Inferior parietal cortex (tissue), 1 donor: ENCODE measurements at regions not wholly inside any gene's neighbourhood (a gene's known extent, or its start where the extent isn't known, plus 50 kb on each side); places are given as distances from the start of the nearest gene placed in this dataset.
"Not testable (repeated sequence)": the region's sequence is repeated elsewhere in the genome, so short reads cannot be mapped to it uniquely, and the experiment has no call there.

Experiments used
- DNase-seq: peaks from one replicate; pipeline ENCODE4 v3.0.0-alpha.2; 2016; ENCODE audit errors: extremely low spot score

DNA sequence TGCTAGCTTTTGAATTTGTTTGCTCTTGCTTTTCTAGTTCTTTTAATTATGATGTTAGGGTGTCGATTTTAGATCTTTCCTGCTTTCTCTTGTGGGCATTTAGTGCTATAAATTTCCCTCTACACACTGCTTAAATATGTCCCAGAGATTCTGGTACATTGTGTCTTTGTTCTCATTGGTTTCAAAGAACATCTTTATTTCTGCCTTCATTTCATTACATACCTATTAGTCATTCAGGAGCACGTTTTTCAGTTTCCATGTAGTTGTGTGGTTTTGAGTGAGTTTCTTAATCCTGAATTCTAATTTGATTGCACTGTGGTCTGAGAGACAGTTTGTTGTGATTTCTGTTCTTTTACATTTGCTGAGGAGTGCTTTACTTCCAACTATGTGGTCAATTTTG lies 51.2 kb upstream of the MB21D2 start:
- DNase-seq: not testable (repeated sequence)

DNA sequence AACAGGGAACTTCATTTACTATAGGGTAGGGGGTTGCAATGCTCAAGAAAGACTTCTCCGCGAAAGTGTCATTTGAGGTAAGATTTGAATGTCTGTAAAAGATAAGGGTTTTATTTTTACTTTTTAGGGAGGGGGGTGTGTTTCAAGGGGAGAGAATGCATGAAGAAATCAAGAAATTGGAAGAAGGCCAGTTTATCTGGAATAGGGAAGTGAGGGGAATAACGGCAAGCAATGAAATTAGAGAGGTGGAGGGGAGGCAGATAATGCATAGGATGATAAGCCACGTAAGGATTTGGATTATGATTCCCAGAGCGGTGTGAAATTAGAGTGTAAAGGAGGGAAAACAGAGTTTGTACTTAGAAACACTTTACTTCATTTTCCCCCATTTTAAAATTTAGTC lies 63.0 kb upstream of the MB21D2 start:
- DNase-seq: no peak

DNA sequence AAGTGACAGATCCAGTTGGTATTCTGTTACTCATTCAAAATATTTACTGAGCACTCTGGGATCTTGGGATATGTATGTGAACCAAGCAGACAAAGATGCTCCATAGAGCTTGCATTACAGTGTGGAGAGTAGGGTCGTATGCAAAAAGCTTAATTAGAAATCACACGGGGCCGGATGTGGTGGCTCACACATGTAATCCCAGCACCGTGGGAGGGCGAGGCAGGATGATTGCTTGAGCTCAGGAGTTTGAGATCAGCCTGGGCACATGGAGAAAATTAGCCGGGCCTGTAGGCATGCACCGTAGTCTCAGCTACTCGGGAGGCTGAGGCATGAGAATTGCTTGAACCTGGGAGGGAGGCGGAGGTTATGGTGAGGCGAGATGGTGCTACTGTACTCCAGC lies 68.7 kb upstream of the MB21D2 start:
- no peak for DNase-seq

DNA sequence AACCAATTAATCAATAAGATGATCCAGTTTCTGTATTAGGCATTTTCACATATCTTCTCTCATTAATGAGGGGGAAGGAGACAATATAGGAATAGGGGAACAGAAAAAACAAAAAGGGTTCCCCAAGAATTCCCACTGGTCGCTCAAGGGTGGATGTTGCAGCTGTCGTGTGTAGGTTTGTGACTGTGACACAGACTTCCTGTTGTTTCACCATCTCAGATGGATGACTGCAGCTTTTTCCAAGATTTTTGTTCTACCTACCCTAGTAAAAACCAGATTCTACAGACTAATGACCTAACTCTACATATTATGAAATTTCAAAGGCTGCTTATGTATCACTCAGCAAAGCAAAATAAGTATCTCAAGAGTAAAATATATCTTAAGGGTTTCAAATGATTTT lies 73.7 kb upstream of the MB21D2 start:
- DNase-seq: no peak

DNA sequence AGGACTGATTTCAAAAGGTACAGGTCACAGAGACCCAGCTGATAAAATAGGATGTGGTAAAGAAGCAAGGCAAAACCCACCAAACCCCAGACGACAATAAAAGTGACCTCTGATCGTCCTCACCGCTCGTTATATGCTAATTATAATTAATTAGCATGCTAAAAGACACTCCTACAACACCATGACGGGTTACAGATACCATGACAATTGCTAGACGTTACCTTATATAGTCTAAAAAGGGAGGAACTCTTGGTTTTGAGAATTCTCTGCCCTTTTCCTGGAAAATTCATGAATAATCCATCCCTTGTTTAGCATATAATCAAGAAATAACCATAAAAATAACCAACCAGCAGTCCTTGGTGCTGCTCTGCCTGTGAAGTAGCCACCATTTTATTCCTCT lies 74.7 kb upstream of the MB21D2 start:
- no peak for DNase-seq

DNA sequence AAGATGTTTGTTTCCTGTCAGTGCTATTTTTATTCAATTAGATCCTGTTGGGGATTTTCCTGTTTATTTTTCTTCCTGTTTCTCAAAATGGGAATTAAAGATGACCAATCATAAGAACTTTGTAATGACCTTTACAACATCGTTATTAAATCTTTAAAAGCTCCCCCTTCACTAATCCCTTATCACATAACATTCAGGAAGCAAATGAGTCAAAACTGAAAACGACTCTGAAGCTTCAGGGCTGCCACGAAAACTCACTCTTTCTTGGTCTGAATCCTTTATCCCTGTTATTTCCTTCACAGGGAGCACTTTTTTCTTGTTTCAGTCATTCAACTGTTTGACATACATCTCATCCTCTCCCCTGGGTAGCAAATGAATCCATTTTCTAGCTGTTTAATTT lies 75.8 kb upstream of the MB21D2 start:
- no peak for DNase-seq

DNA sequence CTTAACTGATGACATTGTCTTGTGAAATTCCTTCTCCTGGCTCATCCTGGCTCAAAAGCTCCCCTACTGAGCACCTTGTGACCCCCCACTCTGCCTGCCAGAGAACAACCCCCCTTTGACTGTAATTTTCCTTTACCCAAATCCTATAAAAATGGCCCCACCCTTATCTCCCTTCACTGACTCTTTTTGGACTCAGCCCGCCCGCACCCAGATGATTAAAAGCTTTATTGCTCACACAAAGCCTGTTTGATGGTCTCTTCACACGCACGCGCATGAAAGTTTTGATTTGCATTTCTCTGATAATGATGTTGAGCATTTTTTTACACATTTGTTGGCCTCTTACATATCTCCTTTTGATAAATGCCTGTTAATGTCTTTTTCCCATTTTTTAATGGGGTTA lies 83.5 kb upstream of the MB21D2 start:
- DNase-seq: not testable (repeated sequence)

DNA sequence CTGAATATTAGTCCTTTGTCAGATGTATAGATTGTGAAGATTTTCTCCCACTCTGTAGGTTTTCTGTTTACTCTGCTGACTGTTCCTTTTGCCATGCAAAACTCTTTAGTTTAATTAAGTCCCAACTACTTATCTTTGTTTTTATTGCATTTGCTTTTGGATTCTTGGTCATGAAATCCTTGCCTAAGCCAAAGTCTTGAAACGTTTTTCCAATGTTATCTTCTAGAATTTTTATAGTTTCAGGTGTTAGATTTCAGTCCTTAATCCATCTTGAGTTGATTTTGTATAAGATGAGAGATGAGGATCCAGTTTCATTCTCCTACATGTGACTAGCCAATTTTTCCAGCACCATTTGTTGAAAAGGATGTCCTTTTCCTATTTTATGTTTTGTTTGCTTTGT lies 86.0 kb upstream of the MB21D2 start:
- DNase-seq: not testable (repeated sequence)

DNA sequence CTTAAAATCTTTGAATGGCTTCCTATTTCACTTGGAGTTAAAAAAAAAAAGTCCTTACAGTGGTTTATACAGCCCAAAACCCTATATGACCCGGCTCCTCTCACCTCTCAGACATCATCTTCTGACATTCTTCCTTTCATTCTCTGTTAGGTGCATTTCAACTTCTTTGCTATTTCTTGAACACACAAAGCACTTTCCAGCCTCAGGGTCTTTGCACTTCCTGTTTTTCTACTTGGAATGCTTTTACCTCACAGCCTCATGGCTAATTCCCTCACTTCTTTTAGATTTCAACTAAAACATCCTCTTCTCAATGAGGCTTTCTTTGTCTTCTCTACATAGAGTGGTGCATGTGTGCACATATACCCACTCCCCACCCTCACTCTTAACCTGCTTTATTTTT lies 91.0 kb upstream of the MB21D2 start:
- no peak for DNase-seq

DNA sequence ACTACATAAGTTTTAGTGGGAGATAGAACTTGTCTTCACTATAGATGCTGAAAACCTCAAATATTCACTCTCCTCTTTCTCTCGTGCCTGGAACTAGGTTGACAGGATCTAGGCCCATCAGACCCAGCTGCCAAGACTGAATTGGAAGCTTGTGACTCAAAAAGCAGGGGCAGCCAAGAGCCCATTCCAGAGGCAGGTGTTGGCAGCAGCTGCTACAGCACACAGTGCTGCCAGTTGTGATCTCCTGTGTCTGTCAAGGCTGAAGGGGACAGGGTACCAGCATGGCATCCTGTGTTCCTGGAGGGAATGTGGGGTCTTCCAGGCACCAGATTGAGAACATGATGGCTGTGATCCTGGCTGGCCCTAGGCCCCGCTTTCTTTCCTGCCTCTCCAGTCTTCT lies 92.5 kb upstream of the MB21D2 start:
- no peak for DNase-seq

DNA sequence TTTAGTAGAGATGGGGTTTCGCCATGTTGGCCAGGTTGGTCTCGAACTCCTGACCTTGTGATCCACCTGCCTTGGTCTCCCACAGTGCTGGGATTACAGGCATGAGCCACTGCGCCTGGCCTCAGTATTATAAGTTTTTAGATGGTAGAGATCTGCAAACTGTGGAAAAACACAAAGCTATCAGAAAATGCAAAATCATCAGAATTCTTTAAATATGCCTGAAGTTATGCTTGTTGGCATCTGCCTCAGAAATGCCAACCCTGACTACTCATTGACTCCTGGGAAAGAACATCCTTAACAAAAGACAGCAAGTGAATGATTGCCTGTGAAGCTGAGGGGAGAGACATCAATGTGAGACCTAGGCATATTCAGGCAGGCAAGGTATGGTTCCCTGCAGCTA lies 94.3 kb upstream of the MB21D2 start:
- no peak for DNase-seq

DNA sequence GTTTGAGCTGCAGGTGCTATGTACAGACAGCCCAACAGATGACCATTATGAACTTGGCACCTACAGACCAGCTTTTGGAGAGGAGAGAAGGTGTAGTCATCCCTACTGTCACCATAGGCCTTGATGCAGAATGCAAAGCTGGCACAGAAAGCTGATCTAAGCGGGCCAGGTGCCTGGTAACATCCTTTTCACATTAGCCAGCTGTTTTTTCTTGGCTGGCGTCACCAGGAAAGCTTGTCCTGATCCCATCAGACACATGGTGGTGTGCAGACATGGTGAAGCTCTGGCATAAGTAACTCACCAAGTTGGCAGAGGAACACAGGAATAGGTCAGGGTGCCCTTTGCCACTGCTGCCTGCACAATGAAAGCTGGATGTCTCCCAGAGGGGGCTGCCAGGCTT lies 97.2 kb upstream of the MB21D2 start:
- no peak for DNase-seq

DNA sequence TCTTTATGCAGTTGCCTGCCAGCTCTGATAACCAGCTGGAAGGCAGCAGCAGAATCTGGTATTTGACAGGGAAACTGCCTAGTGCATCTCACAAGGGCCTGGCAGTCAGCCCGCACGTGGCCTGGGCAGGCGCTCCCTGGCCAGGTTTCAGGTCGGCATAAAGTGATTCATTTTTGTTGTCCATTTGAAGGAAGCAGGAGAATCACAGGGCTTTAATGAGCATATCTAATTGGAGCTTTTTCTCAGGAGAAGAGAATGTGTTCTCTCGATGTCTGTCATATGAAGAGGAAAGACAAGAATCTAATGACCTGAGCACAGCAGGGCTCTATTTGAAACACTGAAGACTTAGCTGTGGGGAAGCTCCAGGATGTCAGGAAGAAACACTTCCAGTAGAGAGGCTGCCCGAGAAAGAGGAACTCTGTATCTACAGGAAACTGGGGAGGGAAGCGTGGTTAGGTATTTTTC lies 98.8 kb upstream of the MB21D2 start:
- DNase-seq: no peak

DNA sequence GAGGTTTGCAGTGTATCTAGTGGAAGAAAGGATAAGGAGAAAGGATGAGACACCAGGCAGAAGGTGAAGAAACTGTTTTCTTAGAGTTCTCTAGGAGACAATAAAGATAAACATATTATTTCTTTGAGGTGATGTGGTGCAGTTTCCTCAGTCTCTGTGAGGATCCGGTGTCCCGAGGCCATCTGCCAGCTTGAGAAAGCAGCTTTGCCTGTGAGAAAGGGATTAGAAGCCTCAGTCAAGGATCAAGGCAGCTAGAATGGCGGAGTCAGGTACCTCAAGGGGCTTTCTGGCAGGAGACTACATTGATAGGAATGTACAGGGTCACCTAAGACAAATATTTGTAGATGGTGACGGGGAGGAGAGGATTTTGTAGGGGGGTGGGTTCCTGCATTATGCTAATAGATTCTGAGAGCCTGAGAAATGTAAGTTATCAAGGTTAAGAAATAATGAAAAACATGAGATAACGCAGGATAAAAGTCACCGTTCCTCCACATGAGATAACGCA lies 103.9 kb upstream of the MB21D2 start:
- no peak for DNase-seq

DNA sequence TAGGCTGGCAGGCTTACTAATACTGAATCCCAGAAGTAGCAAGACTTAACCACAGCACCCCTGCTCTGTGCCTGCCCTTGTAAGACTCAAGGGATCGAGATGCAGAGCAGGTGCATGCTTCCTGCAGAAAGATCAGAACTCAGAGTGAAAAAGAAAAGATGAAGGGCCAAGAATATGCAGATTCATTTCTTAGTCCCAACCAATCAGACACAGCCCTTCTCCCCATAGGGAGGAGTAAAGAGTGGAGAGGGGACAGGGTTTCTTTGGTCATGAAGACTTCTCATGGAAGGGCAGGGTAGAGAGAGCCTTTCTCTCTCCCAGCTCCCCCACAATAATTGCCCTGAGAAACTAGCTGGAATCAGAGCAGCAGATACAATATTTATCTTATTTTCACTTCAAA lies 105.6 kb upstream of the MB21D2 start:
- no peak for DNase-seq

DNA sequence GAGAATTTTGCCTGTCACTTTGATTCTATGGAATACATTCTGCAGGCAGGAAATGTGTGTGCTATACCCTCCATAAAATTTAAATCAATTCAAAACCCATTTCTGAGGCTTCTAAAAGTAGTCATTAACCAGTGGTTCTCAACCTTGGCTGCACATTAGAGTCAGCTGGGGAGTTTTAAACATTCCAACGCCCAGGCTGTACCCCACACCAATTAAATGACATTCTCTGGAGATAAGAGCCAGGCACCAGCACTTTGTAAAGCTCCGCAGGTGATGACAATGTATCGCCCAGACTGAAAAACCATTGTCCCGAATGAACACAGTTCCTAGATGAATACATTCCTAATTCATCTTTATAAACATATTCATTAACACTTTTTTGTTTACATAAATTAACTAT lies 110.6 kb upstream of the MB21D2 start:
- no peak for DNase-seq

DNA sequence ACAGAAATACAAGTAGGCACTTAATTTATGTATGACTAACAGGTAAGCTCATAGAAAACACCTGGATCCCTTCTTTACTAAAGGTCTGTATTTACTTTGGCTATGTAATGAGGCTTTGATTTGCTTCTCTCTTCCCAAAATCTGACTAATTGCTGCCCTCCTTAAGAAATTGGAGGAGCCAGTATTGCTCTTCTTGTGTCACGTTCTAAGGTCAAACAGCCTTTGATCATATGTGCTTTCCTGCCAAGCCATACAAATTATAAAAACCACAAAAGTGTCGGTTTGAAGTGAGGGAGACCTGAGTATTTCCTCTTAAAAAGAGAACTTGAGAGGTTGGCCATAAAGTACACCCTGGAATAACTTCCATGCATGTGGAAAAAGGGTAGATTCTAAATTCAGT lies 112.1 kb upstream of the MB21D2 start:
- DNase-seq: no peak

DNA sequence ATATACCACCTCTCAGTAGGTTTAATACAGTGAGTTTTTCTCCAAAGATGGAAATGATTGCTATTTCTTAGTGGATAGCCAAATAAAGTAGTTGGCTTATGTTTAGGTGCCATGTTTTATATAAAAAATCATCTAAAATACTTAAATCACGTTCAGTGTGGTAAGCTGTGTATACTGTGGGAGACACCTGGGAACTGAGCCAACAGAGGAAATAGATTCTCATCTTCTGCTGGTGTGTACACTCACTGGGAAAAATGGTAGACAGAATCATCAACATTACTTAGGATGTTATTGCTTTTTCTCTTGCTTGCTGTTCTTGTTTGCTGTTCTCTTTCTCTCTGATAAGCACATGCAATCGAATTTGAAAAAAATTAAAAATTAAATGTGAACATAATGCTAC lies 112.6 kb upstream of the MB21D2 start:
- DNase-seq: no peak

DNA sequence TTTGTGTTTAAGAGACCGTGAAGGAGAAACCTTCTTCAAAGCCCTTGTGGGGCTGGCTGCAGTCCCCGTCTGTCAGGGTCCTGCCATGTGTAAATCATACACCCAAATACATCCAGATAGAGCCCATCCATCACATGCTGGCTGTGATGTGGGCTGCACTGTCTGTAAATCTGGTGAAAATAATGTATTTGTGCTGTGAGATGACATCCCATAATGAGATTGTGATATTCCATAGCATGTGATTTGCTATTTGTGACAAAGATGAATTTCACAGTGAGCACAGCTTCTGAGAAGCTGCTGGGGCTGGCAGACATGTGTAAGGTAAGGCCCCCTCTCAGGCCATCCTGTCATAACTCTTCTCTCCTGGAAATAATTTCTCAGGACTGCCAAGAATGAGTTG lies 114.3 kb upstream of the MB21D2 start:
- DNase-seq: no peak

DNA sequence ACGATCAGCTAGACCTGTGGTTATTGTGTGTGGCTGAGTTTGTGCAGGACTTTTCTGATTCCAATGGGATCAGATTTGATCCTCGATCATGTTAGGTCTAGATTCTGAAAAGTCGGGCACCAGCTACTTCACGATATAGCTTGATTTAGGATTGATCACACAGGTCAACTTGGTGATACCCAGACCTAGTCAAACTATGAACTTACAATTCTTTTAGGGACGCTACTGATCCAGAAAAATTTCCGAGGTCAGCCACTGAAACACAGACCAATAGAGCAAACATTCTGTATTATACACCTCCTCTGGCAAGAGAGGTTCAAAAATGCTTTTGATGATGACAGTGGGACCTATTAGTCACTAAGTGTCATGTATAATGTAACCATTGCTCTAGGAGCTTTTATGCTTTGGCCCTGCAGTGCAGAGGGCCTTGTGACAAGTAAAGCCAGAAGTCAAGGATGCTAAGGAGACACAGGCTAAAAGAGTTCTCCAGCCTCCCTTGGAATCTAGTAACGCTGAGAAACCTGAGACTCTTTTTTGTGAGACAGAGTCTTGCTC lies 115.6 kb upstream of the MB21D2 start:
- DNase-seq: no peak

DNA sequence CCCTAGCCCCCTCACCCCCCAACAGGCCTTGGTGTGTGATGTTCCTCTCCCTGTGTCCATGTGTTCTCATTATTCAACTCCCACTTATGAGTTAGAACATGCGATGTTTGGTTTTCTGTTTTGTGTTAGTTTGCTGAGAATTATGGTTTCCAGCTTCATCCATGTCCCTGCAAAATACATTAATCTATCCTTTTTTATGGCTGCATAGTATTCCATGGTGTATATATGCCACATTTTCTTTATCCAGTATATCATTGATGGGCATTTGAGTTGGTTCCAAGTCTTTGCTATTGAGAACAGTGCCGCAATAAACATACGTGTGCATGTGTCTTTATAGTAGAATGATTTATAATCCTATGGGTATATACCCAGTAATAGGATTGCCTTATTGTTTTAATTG lies 120.2 kb upstream of the MB21D2 start:
- DNase-seq: not testable (repeated sequence)

DNA sequence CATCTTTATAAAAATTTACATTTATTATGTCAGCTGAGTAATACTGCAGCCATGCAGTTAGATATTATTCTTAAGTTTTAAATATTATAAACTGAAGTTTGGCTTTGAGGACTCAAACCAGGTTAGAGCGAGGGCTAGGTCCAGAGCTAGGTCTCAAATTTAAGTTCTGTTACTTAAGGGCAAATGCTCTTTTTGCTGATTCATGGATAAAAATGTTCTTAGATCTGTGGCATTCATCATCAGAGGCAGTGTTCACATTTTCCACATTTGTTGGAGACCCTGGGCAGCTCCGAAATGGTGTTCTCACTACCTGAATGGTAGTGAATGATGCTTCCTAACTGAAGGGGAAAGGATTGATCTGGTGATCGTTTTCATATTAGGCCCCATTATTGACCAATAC lies 121.4 kb upstream of the MB21D2 start:
- no peak for DNase-seq

DNA sequence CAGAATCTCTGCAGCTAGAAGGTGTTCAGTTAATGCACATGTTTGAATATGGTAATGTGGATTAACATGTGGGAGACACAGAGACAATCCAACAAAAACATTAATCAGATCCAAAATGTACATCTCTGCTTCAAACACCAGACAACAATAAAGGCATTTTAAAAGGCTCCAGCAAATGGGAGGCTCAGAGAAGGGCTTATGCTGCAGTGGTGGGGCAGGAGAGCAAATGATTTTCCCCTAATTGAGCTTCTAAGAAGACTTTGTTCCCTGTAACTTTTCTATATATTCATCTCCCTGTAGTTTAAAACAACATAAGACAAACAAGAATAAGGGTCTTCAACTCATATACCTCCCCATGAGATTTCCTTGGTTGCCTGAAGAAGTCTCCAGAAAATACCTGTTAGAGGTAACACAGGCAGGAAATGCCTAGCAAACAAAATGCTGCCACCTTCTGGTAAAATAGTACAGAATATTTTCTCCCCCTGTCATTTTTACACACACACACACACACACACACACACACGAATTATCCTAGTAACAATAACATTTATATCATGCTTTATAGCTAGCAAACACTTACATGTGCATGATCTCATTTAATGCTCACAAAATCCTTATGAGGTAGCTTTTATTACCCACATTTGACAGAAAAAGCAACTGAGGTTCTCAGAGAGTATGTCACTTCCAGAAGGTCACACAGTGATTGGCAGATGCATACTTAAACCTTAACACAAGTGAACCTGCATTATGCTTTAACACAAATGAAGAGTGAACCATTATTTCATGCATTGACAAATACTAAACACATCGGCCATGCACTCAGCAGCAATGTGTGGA lies 123.4 kb upstream of the MB21D2 start:
- peak; percentile 58 for DNase-seq

DNA sequence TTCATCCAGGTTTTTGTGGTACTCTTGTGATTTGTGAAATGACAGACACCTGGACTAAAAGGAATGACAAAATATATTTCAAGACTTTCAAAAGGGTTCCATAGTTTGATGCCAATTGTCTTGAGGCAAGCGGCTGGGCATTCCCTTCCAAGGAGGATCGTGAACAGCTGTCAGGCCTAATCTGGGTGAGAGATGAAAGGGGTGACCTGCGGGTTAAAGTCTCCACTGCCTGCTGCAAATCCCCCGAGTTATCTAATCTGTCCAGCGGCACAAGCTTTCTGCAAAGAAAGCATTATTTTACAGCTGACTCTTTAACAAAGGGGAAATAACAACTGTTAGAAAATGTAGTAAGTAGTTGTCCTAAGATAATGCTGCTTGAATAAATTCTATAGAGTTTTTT lies 128.7 kb upstream of the MB21D2 start:
- no peak for DNase-seq
